ENCODE measurements at regions not wholly inside any gene's neighbourhood (a gene's known extent, or its start where the extent isn't known, plus 50 kb on each side); places are given as distances from the start of the nearest gene placed in this dataset.
"Not testable (repeated sequence)": the region's sequence is repeated elsewhere in the genome, so short reads cannot be mapped to it uniquely, and the experiment has no call there.

DNA sequence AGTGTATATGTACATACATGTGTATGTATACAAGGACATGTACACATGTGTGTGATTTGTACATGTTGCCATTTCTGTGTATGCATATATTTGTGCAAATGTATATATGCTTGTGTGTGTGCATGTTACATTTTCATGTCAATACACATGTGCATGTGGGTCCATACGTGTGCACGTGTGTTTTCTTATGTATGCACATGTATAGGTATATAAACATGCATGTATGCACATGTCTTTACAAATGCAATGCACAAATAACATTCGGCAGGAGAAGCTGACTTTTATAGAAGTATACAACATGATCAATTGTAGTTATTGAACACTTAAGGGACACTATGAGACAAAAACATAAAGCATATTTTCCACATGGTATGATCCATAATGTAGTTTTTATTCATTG, 307.4 kb upstream of the SEMA3C start:
- no peak for DNase-seq (ENCODE audit: low spot score)

- not testable (repeated sequence) for DNase-seq (ENCODE audit: low spot score)
Observed at GRCh38 chr7:81222692-81223091, 303.8 kb upstream of the SEMA3C start.

- DNase-seq (ENCODE audit: low spot score), result no peak
Observed at GRCh38 chr7:81221527-81222217, 302.8 kb upstream of the SEMA3C start.

DNA sequence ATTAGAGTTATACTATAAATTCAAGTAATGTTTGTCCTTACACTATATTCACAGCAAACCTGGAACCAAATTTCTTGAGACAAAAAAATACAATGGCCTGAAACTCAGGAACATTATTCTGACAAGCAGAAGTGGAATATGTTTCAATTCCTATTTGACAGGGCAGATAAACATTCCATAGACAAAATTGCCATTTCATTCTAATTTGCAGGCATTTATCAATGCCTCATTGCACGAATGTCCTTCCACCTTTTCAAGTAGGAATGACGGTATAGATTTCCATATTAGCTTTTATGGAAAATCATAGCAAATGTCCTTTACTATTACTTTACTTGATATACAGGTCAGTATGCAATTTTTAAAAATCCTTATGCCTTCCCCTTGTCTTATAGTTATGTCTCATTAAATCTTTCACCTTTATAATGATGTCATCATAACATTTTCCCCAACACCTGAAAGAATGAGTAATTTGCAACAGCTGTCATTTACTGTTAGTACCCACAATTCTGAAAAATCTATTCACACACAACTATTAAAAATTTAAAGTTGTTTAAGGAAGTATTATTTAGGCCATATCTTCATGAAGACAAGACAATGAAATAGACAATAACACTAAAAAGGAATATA, 299.7 kb upstream of the SEMA3C start:
- no peak for DNase-seq (ENCODE audit: low spot score)

- no peak for DNase-seq (ENCODE audit: low spot score)
Observed at GRCh38 chr7:81213394-81213793, 294.5 kb upstream of the SEMA3C start.

DNA sequence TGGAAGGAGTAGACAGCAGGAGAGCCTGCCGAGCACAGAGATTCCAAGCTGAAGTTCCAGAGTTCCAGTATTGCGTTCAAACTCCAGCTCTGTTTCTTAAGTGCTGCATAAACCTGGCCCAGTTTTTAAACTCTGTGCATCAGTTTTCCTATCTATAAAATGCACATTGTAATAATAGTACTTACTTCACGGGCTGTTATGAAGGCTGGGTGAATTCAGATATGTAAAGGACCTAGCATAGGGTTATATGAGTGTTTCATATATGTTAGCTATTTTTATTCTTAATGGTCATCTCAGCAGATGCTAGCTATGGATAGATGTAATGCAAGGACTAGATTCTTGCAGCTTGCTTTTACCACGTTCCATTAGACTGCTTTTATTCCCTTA, 293.1 kb upstream of the SEMA3C start:
- no peak for DNase-seq (ENCODE audit: low spot score)

GRCh38 chr7:81211204-81211933, 292.5 kb upstream of the SEMA3C start:
- DNase-seq (ENCODE audit: low spot score), result no peak

GRCh38 chr7:81210137-81211064, 291.6 kb upstream of the SEMA3C start:
- DNase-seq (ENCODE audit: low spot score), result no peak

GRCh38 chr7:81209059-81209458, 290.2 kb upstream of the SEMA3C start:
- DNase-seq (ENCODE audit: low spot score), result no peak

DNA sequence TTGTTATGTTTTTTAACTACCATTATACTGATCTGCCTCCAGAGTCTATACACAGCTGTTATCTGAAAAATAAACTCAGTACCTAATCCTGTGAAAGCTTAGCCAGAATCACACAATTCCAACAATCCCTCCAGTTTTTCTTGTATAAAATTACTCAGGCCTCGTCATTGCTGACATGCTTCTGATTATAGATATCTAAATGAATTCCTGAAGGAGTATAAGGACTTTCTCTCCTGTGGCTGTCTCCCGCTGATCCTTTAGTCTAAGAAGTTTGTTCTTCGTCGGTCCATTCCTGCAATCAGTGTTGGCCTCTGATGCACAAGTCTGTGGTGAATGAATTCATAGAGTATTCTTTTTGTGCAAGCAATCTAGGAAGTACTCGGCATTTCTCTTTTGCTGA, 288.9 kb upstream of the SEMA3C start:
- no peak for DNase-seq (ENCODE audit: low spot score)

DNA sequence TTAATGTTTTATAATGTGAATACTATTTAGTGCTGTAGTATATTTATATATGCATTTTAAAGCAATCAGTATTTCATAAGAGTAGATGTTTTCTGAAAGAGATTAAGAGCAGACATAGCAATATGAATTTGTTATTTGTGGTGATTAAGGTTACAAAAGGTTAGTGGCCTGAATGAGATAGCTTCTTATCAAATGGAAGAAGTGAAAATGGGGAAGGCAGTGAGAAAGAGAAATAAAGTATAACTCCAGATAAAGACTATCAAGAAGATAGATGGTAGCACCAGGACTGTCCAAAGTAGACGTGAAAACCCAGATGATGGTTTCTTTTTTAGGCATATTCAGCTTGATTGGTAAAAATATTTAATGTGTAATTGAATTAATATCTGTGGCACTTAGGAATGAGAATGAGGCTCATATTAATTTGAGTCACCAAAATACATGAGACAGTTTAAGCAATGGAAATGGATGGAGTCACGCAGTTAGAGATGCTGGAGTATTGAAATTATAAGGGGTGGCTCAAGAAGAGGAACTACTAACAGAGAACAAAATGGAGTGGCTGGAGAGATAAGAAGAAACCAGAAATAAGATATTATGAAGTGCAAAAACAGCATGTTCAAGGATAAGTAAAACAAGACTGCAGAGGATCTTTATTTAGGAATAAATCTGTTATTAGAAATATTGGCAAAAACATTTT, 288.0 kb upstream of the SEMA3C start:
- DNase-seq (ENCODE audit: low spot score), result no peak

DNA sequence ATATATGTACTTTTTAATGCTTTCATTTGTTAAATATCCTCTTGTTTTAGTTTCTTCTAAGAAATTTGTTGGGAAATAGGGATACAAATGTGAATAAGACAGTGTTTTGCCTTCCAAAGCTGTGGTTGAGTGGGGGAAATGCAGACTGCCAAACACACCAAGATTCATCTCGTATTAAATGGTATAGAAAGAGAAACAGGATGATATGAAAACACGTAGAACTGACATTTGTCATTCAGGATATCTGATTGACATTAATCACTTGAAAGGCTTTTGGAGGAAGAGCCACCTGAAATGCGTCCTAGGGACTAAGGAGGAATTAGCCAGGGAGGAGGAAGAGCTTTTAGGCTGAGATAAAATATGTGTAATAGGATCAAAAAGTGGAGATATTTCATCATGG, 287.4 kb upstream of the SEMA3C start:
- DNase-seq (ENCODE audit: low spot score), result no peak

DNA sequence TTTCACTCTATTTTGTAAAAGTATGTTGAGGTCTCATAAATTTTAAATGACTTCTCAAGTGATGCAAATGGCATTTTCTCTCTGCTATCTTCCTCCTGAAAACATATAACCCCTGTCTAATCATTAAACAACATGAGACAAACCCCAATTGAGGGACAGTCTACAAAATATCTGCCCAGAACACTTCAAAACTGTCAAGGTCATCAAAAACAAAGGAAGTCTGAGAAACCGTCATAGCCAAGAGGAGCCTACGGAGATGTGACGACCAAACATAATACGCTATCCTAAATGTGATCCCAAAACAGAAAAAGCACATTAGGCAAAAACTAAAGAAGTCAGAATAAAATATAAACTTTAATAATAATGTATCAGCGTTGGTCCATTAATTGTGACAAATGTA, 282.3 kb upstream of the SEMA3C start:
- DNase-seq (ENCODE audit: low spot score), result no peak

DNA sequence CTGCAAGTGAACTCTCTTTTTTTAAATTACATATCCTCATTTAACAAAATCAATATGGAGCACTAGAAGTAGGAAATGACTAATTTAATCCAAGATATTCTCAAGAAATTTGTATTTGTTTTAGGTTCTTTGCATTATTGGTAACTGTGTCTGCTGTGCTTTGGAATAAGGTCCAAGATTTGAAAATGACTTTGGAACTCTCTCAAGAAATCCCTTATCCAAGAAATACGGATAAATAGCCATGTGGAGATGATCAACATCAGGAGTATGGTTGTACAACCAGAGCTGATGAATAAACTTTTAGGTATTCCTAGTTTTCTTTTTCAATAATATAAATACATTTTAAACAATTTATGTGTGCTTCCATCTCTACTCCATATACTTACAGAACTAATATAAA, 279.9 kb upstream of the SEMA3C start:
- DNase-seq (ENCODE audit: low spot score), result no peak

DNA sequence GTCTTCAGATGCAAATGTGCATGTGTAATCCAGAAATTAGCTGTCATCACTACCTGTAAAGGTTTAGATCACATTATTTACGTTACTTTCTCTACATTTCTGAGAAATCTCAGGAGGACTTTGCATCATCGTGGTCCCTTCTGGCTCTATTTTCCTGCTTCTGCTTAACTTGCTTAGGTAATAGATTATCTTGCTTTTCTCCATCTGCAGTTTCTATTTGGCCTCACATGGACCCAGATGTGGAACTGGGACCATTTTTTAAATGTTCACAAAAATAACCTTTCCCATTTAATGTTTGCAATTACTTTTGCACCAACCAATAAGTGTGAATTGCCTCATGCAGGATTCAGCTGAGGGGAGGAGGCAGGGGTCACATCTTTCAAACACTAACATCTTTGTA, 278.4 kb upstream of the SEMA3C start:
- DNase-seq (ENCODE audit: low spot score), result no peak

DNA sequence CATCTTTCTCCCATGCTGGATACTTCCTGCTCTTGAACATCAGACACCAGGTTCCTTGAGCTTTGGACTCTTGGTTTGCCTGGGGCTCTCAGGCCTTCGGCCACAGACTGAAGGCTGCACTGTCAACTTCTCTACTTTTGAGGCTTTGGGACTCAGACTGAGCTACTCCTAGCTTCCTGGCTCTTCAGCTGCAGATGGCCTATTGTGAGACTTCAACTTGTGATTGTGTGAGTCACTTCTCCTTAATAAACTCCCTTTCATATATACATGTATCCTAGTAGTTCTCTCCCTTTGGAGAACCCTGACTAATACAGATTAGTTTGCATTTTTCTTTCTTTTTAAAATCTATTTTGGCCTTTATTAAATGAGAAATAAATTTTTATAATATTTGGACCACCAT, 276.2 kb upstream of the SEMA3C start:
- no peak for DNase-seq (ENCODE audit: low spot score)

DNA sequence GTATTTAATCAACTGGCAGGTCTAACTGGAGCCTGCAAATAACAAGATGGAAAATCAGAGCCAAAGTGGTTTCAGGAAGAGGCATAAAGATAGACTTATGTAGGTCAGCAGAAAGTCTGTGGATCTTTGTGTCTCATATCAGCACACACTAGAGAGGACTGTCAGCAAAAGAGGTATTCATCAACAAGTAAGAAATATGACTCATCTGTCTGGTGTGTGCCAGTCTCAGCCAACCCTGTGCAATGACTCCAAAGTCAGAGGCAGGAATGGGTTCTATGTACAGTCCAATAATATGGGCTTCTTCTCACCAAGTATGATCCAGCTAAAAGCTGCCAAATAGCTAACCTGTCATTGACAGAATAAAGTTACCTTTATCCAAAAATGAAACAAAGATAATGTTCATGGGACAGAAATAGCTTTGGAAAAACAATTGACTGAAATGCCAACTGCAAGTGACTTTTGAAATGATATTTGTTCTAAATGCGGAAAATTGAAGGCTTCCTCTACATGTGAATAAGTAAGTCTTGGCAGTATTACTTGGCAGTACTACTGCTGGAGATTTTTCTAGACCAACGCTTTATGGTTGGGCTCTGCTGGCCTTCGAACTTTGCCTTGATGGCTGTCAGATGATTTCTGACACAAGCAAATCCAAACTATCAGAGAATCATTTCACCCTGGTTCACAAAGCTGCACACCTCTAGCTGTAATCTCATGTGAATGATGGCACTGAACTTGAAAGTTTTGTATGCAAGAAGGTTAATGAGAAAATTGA, 272.3 kb upstream of the SEMA3C start:
- no peak for DNase-seq (ENCODE audit: low spot score)

DNA sequence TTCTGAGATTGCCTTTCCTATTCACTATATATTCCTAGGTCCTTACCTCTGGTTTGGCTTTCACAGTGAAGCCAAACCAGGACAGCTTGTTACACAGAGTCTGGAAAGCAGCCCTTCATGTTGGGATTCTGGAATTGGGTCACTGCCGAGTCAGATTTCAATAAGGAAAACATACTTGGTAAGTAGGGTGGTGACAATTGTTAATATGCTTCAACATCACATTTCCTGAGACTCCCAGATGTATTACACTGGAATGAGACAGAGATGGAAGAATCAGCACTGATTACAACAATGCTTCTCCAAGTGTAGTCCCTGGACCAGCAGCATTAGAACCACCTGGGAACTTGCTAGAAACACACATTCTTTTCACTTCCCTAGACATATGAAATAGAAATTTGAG, 268.9 kb upstream of the SEMA3C start:
- no peak for DNase-seq (ENCODE audit: low spot score)

GRCh38 chr7:81186691-81187090, 267.8 kb upstream of the SEMA3C start:
- no peak for DNase-seq (ENCODE audit: low spot score)

DNA sequence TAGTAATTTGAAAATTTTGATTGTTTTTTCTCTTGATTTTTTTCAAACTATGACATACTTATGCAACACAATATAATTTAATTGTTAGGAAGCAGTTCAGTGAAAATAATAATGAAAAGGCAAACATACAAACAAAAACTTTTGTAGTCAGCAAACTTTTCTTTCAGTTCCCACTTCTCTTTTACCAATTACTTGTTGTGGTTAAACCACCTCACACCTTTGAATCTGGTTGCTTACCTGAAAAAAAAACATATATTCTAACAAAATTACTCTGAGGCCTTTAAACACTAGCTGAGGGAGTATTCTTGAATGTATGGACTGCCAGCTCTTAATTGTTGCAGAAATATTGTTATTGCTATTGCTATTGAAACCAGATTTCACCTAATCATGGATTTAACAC, 266.2 kb upstream of the SEMA3C start:
- DNase-seq (ENCODE audit: low spot score), result no peak

DNA sequence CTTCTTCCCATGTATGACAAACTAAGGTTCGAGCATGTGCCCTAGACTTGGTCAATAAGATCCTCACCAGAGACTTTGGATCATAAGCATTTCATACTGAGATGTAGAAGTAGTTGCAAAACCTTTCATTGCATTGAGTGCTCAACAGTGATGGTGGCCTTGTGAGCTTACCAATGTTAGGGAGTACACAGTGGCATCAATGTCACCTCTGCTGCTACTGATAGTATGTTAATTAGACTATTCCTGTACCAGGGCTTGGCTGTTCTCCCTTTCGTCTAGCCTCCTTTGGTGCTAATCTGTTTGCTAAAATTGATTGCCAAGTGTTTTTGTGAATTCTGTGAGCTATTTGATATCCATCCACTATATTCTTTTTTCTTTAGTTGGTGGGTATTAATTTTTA, 264.5 kb upstream of the SEMA3C start:
- no peak for DNase-seq (ENCODE audit: low spot score)
